OCI-LY7 (cell line): ENCODE measurements at regions not wholly inside any gene's neighbourhood (a gene's known extent, or its start where the extent isn't known, plus 50 kb on each side); places are given as distances from the start of the nearest gene placed in this dataset.
A peak's percentile ranks its signal among the peaks of the same experiment; 100 is the strongest.

Source experiments
- CTCF ChIP-seq: fragments of 200-600 bp; sonication (generic); conservative IDR thresholded peaks from 2 replicates; pipeline ENCODE4 v1.5.1; 2014; ENCODE audit warnings: mild to moderate bottlenecking, antibody characterized with exemption, low read length, moderate library complexity, mixed read lengths
- EZH2phosphoT487 ChIP-seq: fragments of 200-600 bp; sonication (generic); IDR thresholded peaks from 2 replicates; pipeline ENCODE4 v1.6.1; 2018; ENCODE audit warnings: low read depth, borderline replicate concordance, mild to moderate bottlenecking, mixed run types, antibody characterized with exemption, low read length, moderate library complexity, mixed read lengths

- TF ChIP-seq CTCF = peak; percentile 78
- no peak for TF ChIP-seq EZH2phosphoT487
Measured at GRCh38 chr7:97499204-97499603, 232.7 kb upstream of the TAC1 start.
